ENCODE measurements at regions not wholly inside any gene's neighbourhood (a gene's known extent, or its start where the extent isn't known, plus 50 kb on each side); places are given as distances from the start of the nearest gene placed in this dataset.

DNA sequence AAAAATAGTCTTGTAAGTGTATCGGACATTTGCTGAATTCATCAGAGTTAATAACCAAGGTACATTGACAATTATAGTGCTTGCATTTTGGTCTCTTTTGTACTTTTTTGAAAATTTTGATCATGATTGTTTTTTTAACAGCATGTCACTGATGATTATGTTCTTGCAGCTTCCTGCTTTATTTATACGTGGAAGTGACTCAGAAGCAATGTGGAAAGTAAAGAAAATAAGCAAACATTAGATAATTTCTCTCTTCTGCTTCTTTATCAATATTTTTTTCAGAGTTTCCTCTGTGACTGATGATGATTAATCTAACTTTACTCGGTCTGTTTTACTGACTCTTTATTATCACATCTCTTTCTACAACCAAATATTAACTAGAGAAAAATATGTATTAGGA is 1351.9 kb downstream of the REEP3 start:
- BruUV-seq (replicated peaks), result no TSS peak
- H3K9me3 Mint-ChIP-seq (ENCODE audit: unreplicated experiment), result no peaks in the 10 kb centered on the region
- no peaks in the 10 kb centered on the region for H3K36me3 Mint-ChIP-seq (ENCODE audit: insufficient read depth, unreplicated experiment)
- H3K4me3 Mint-ChIP-seq (ENCODE audit: unreplicated experiment), result no peak overlapping the region
- DNase-seq (ENCODE audit: unreplicated experiment), result no peak
- intact Hi-C loops (cut with micrococcal nuclease), result no loop called here
- POLR2A ChIA-PET, result no interaction called here
- CTCF ChIA-PET, result interaction anchor here (0.6 kb wide), 1 partner anchor 24 kb away, joined by 3 read pairs; no protein-coding TSS in a partner anchor
- TF ChIP-seq, protein P1, sequence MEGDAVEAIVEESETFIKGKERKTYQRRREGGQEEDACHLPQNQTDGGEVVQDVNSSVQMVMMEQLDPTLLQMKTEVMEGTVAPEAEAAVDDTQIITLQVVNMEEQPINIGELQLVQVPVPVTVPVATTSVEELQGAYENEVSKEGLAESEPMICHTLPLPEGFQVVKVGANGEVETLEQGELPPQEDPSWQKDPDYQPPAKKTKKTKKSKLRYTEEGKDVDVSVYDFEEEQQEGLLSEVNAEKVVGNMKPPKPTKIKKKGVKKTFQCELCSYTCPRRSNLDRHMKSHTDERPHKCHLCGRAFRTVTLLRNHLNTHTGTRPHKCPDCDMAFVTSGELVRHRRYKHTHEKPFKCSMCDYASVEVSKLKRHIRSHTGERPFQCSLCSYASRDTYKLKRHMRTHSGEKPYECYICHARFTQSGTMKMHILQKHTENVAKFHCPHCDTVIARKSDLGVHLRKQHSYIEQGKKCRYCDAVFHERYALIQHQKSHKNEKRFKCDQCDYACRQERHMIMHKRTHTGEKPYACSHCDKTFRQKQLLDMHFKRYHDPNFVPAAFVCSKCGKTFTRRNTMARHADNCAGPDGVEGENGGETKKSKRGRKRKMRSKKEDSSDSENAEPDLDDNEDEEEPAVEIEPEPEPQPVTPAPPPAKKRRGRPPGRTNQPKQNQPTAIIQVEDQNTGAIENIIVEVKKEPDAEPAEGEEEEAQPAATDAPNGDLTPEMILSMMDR (IDR thresholded peaks at IDR 0.05; ENCODE audit: unreplicated experiment), result no peak
- no peak overlapping the region for H3K27ac Mint-ChIP-seq (ENCODE audit: low read depth, unreplicated experiment)
- H3K4me1 Mint-ChIP-seq (ENCODE audit: insufficient read depth, unreplicated experiment), result no peaks in the 10 kb centered on the region
- no peaks in the 10 kb centered on the region for H3K27me3 Mint-ChIP-seq (ENCODE audit: insufficient read depth, unreplicated experiment)

DNA sequence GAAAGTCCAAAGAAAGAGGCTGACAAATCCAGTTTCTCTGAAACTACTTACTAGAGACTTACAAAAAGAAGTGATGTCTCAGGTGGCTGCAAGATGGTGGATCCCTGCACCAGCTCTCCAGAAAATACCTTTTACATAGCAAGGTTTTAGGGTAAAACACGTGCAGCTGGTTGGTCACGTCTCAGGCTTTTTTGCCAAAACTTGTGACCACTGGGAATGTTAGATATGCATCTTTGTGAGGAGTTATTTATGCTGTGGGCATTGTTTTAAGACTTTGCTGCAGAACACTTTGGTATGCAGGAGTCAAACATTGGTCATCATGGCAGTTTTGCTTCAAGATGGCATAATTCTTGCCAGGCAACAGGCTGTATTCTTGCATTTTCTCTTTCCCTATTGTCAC is 1352.8 kb downstream of the REEP3 start:
- POLR2A ChIA-PET, result no interaction called here
- no peak overlapping the region for H3K4me3 Mint-ChIP-seq (ENCODE audit: unreplicated experiment)
- TF ChIP-seq, protein P1 (IDR thresholded peaks at IDR 0.05; ENCODE audit: unreplicated experiment), result no peak
- H3K27ac Mint-ChIP-seq (ENCODE audit: low read depth, unreplicated experiment), result no peak overlapping the region
- H3K4me1 Mint-ChIP-seq (ENCODE audit: insufficient read depth, unreplicated experiment), result no peaks in the 10 kb centered on the region
- no peaks in the 10 kb centered on the region for H3K27me3 Mint-ChIP-seq (ENCODE audit: insufficient read depth, unreplicated experiment)
- no TSS peak for BruUV-seq (replicated peaks)
- no peaks in the 10 kb centered on the region for H3K36me3 Mint-ChIP-seq (ENCODE audit: insufficient read depth, unreplicated experiment)
- CTCF ChIA-PET, result no interaction called here
- no peaks in the 10 kb centered on the region for H3K9me3 Mint-ChIP-seq (ENCODE audit: unreplicated experiment)
- intact Hi-C loops (cut with micrococcal nuclease), result no loop called here
- DNase-seq (ENCODE audit: unreplicated experiment), result no peak

DNA sequence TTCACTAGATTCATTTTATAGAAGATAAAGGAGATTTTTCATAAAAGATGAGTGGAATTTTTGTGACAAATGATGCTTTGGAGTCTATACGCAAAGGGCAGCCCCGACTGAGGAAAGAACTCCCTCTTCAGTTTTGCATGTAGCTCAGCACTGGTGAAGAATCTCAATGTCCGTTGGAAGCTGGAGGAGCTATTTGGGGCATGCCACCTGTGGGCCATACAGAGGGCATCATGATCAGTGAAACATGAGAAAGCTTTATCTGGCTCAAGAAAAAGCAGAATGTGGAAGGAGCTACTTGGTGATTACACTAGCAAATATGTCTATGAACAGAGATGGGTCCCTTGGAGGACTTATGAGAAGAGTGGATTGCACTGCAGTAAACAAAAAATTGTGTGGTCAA is 1359.3 kb downstream of the REEP3 start:
- H3K27me3 Mint-ChIP-seq (ENCODE audit: insufficient read depth, unreplicated experiment), result no peaks in the 10 kb centered on the region
- no peaks in the 10 kb centered on the region for H3K36me3 Mint-ChIP-seq (ENCODE audit: insufficient read depth, unreplicated experiment)
- H3K4me3 Mint-ChIP-seq (ENCODE audit: unreplicated experiment), result no peak overlapping the region
- no peaks in the 10 kb centered on the region for H3K4me1 Mint-ChIP-seq (ENCODE audit: insufficient read depth, unreplicated experiment)
- no TSS peak for BruUV-seq (replicated peaks)
- POLR2A ChIA-PET, result no interaction called here
- intact Hi-C loops (cut with micrococcal nuclease), result no loop called here
- no peak for DNase-seq (ENCODE audit: unreplicated experiment)
- H3K27ac Mint-ChIP-seq (ENCODE audit: low read depth, unreplicated experiment), result no peak overlapping the region
- CTCF ChIA-PET, result interaction anchor here (0.7 kb wide), 1 partner anchor 874 kb away, joined by 3 read pairs; no protein-coding TSS in a partner anchor
- H3K9me3 Mint-ChIP-seq (ENCODE audit: unreplicated experiment), result no peaks in the 10 kb centered on the region
- TF ChIP-seq, protein P1 (IDR thresholded peaks at IDR 0.05; ENCODE audit: unreplicated experiment), result no peak

DNA sequence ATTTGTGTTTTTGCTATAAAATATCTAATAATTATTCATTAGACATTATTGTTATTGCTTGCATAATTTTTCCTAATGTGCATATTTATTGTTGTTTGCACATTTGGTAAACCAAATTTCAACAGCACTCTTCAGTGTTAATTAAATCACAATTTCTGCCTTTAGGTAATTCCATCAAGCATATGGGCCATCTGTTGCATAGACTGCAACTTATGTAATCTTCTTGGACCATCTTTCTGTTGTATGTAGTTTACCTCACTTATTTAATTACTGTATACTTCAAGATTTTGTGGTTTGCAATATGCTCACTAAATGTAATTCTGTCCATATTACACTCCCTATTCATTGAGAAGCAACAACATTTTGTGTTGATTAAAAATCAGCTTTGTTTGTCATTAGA is 1360.1 kb downstream of the REEP3 start:
- no TSS peak for BruUV-seq (replicated peaks)
- ChIA-PET CTCF (no interaction called here), POLR2A (no interaction called here)
- DNase-seq (ENCODE audit: unreplicated experiment), result no peak
- TF ChIP-seq, protein P1 (IDR thresholded peaks at IDR 0.05; ENCODE audit: unreplicated experiment), result no peak
- Mint-ChIP-seq H3K36me3 (ENCODE audit: insufficient read depth, unreplicated experiment) (no peaks in the 10 kb centered on the region), H3K4me3 (ENCODE audit: unreplicated experiment) (no peak overlapping the region), H3K27me3 (ENCODE audit: insufficient read depth, unreplicated experiment) (no peaks in the 10 kb centered on the region), H3K9me3 (ENCODE audit: unreplicated experiment) (no peaks in the 10 kb centered on the region), H3K27ac (ENCODE audit: low read depth, unreplicated experiment) (no peak overlapping the region), H3K4me1 (ENCODE audit: insufficient read depth, unreplicated experiment) (no peaks in the 10 kb centered on the region)
- intact Hi-C loops (cut with micrococcal nuclease), result no loop called here

Measured in MCF 10A (cell line).